Omental fat pad (tissue), 3 donors: ENCODE measurements at regions not wholly inside any gene's neighbourhood (a gene's known extent, or its start where the extent isn't known, plus 50 kb on each side); places are given as distances from the start of the nearest gene placed in this dataset.

Source experiments
- ATAC-seq: fragments of 150-250 bp; one replicate; pipeline ENCODE4 v1.9.1; 2016; ENCODE audit warnings: mild to moderate bottlenecking, moderate library complexity; ENCODE audit not compliant: low FRiP score
- DNase-seq: peaks from one replicate; pipeline ENCODE4 v3.0.0-alpha.2; 2019; ENCODE audit warnings: low spot score
- TF ChIP-seq, protein P1 (sequence below), 3 donors: fragments of 450-650 bp; IDR thresholded peaks; one replicate each; pipeline ENCODE4 v1.5.1; 2016 to 2017; ENCODE audit warnings: antibody characterized with exemption in 3 of 3, mild to moderate bottlenecking in 3 of 3, moderate library complexity in 2 of 3

DNA sequence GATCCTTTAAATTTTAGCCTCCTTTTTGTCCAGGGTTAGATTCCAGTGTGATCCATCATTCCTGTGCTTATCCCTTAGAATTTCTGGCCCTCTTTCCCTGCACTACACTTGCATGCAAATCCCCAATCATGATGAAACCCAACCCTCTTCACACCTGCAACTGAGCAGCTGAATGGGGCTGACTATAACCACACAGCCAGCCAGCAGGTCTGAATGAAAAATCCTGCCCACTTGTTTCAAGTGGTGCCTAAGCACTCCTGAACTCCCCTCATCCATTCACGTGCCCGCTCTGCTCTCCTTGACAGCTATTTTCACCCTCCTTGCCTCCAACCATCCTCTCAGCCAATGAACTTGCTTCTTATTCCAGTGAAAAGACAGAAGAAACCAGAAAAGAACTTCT lies 80.5 kb upstream of the AFF3 start:
- DNase-seq = no peak
- ATAC-seq = no peak
- TF ChIP-seq, protein P1, sequence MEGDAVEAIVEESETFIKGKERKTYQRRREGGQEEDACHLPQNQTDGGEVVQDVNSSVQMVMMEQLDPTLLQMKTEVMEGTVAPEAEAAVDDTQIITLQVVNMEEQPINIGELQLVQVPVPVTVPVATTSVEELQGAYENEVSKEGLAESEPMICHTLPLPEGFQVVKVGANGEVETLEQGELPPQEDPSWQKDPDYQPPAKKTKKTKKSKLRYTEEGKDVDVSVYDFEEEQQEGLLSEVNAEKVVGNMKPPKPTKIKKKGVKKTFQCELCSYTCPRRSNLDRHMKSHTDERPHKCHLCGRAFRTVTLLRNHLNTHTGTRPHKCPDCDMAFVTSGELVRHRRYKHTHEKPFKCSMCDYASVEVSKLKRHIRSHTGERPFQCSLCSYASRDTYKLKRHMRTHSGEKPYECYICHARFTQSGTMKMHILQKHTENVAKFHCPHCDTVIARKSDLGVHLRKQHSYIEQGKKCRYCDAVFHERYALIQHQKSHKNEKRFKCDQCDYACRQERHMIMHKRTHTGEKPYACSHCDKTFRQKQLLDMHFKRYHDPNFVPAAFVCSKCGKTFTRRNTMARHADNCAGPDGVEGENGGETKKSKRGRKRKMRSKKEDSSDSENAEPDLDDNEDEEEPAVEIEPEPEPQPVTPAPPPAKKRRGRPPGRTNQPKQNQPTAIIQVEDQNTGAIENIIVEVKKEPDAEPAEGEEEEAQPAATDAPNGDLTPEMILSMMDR (IDR thresholded peaks at IDR 0.05) = no peak

DNA sequence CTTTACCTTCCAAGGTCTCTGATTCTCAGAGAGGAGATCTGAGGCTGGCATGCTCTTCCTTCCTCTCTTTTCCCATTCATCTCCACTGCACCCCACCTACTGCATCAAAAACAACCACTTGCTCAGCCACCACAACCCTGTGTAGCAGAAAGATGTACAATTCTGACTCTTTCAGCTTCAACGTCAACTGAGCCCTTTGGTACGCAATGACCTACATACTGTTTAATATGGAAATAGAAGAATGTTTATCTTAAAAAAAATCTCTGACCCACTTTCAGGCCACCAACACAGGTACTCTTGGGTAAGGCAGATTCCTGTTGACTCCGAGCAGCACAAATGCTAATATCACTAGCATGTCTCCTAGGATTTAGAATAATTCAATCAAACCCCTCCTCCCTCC lies 76.2 kb upstream of the AFF3 start:
- ATAC-seq = no peak
- TF ChIP-seq, protein P1 (IDR thresholded peaks at IDR 0.05) = no peak

DNA sequence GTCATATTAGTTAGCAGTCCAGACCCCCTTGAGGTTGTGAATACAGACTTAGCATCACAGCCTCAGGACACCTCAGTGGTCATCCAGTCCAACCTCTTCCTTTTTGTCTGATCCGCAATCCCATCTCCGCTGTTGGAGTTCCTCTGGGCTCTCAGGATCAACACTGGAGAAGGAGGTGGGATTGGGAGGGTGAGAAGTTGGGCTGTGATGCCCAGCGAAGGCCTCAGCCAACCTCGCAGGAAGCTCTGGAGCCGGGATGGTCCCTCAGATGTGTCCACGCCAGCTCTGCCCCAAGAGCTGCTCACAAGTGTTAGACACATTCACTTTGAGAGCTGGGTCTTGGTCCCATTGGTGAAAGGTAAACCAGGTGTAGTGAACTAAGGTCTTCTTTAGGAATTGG lies 74.9 kb upstream of the AFF3 start:
- no peak for ATAC-seq
- TF ChIP-seq, protein P1 (IDR thresholded peaks at IDR 0.05) = no peak

More for the DNA sequence above, 76.2 kb upstream of the AFF3 start:
- DNase-seq = no peak

DNA sequence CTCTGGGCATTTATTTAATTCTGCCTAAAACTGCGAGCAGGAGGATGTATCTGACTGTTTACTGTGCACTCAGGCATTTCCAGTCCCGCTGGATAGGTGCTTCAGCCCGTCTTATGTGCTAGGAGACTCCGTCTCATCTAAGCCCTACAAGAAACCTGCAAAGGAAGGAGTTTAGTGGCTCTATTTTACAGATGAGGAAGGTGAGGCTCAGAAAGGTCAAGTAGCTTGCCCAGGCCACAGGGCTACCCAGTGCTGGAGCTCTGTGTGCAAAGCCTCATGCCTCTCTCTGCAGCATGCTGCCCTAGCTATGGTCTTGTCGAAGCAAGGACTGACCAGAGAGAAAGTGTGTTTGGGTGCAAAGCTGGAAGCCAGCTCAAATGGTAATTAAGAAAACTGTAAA lies 73.6 kb upstream of the AFF3 start:
- ATAC-seq = no peak
- TF ChIP-seq, protein P1 (IDR thresholded peaks at IDR 0.05) = no peak
- DNase-seq = no peak

More for the DNA sequence above, 74.9 kb upstream of the AFF3 start:
- DNase-seq = no peak

DNA sequence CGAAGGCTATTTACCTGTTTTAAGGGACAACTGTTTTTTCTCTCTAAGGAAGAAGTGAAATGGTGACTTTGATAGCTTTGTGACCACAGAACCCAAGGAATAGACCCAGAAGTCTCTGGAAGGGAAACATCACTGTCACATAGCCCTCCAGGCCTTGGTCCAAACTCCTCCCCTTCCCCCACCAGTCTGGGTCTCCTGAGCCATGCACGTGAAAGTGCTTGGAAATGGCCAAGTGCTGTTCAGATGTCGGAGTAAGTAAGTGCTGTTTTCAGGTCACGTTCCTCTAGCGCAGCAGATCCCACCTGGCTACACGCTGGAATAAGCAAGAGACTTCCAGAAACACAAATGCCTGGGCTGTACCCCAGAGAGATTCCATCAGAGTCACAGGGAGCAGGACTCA lies 73.0 kb upstream of the AFF3 start:
- TF ChIP-seq, protein P1 (IDR thresholded peaks at IDR 0.05) = no peak
- ATAC-seq (no peak), DNase-seq (no peak)

DNA sequence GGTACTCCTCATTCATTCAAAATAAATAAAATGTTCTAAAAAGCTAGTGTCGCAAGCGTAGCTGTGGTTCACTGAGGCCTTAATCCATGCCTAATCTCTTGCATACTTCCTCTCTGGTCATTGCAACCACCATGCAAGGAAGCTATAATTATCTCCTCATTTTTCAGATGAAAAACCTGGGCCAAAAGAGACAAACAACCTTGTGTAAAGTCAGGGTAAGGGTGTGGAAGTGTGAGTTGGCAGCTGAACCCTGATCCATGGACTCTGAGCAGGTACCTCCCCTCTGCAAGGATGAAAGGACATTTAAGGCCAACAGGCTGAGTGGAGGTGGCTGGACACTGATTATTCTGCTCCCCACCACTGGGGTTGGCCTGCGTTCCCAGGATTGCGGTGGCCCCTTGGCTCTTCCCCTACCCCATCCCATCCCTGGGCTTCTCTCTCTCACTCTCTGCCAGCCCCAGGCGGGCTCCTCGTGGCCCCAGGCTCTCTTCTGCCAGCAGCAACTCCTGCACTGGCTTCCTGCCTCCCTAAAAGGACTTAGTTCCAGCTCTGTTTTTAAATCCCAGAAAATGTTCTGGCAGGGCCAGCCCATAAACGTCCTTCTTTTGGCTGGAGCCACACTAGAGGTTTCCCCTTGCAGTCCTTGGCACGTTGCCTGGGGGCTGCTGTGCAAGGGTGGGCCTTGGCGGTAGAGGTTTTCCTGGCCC lies 72.0 kb upstream of the AFF3 start:
- ATAC-seq = no peak
- TF ChIP-seq, protein P1 (IDR thresholded peaks at IDR 0.05) = no peak
- DNase-seq = no peak

DNA sequence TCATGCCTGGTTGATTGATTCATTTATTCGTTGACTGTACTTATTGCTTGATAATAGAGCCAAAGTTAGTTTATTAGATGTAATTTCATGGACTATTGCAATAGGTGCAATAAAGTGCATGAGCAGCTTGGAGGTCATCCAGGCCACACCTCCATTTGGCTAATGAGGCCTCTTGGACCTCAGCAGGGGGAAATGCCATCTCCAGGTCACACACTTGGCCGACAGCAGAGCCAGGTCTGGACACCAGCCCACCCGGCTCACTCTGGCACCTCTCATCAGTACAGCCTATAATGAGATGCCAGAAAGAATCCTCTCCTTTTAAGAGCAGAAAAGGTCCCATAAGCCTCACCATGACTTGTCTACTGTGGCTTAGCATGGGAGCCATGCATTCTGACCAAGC lies 71.2 kb upstream of the AFF3 start:
- no peak for DNase-seq
- TF ChIP-seq, protein P1 (IDR thresholded peaks at IDR 0.05) = no peak
- no peak for ATAC-seq
